GM12872 (cell line): ENCODE measurements at regions not wholly inside any gene's neighbourhood (a gene's known extent, or its start where the extent isn't known, plus 50 kb on each side); places are given as distances from the start of the nearest gene placed in this dataset.

ENCODE experiments used
- CTCF ChIP-seq: IDR thresholded peaks from 3 replicates; pipeline ENCODE4 v1.5.1; 2011; ENCODE audit warnings: low read depth, mild to moderate bottlenecking, low read length, moderate library complexity; ENCODE audit not compliant: insufficient read depth

DNA sequence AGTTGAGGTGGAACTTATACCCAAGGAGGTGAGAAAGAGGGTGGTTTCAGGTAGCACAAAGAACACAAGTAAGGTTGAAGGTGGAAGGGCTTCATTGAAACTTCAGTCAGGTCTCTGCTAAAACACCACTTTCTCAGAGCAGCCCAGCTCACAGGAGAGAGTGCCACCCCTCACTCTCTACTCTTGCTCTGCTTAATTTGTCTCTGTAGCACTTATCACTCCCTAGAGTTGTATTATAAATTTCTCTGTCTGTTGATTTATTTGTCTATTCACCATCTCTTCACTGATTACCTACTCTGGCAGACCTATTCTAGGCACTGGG is 353.8 kb upstream of the CNR1 start:
- TF ChIP-seq CTCF, result no peak

DNA sequence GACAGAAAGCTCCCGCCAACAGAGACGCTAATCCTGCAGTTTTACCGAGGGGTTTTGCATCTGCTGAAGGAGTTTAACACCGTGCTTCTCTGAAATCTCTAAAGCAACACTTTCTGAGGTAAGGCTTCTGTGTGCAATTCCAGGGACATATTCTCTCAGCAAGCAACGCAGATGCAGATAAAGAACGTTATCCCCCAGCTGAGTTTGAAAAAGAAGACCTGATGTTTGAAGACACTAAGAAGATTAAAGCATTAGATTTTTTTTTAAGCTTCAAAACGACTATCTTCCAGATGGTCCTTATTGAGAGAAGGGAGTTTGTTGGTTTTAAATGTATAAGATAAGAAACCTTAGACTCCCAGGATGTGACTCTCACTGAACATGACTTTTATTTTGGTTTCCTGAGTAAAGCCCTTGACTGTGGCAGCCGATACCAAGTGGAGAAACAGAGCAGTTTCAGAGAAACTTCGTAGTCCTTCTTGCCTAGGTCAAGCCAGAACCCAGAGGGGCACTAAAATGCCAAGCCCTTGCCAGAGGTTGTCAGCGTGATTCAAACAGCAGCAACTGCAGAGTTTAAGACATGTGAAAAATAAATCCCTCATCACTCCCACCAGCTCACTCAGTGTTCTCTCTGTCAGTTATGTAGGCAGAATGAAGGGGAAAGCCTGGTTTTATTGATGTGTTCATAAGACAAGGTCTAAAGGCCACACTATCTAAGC is 353.3 kb upstream of the CNR1 start:
- no peak for TF ChIP-seq CTCF

DNA sequence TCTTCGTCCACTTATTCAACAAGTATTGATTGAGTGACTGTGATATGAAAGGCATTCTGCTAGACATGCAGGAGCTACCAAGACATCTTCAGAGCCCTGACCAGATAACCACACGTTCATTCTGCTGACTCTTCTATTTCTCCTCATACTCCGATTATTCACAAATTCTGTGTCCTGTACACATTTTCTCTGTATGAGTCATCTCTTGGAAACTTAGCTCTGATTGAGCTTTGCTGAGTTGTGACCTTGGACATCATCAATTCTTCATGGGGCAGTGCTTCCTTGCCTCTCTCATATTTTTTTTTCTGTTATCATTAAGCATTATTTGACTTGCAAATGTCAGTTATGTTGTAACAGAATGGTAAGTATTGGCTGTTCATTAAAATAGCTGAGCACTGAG is 351.6 kb upstream of the CNR1 start:
- TF ChIP-seq CTCF, result no peak

DNA sequence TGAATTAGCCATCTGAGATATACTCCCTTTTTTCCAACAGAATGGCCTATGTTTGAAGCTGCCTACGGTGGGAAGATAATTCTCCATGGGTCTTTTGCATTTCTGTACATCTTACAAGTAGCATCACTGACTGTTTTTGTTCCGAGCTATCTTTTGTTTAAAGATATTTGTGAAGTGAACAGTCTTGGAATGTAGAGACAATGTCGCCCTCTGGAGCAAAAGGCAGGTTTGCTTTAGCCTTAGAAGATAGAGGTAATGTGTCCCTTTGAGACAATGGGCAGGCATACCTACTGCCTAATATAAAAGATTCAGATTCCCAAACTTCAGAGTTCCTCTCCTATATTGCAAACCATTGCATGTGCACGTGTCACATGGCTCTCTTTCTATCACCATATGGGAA is 347.8 kb upstream of the CNR1 start:
- no peak for TF ChIP-seq CTCF

GRCh38 chr6:88513471-88513870 is 347.3 kb upstream of the CNR1 start:
- no peak for TF ChIP-seq CTCF

DNA sequence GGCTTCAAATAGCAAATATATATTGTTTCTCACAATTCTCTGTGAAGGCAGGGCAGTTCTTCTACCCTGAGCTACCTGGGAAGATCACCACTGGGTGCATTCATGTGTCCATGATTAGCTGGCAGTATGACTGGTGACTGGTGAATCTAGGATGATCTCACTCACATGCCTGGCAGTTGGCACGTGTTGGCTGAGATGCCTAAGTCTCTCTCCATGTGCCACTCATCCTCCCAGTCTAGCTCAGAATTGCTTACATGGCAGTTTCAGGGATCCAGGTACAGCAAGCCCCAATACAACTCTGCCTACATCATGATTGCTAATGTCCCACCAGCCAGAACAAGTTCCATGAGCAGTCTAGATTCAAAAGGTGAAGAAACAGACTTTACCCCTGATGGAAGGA is 346.8 kb upstream of the CNR1 start:
- TF ChIP-seq CTCF, result no peak

DNA sequence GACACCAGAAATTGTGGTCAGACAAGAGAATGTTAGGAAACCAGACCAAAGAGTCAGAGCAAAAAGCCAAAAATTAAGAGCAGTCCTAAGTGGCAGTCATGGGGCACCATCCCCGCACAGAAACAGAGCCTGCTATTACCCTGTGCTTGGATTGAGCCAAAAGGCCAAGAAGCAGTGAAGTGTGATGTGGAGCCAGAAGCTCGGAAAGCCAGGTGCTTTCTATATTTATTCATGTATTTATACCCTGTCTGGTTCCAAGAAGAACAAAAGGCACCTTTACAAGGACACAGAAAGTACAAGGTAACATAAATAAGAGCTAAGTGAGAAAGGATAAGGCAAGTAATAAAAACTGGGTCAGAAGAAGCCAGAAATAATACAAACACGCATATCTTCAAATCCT is 336.2 kb upstream of the CNR1 start:
- TF ChIP-seq CTCF, result no peak
